Sigmoid colon (tissue), 6 donors: ENCODE measurements at regions not wholly inside any gene's neighbourhood (a gene's known extent, or its start where the extent isn't known, plus 50 kb on each side); places are given as distances from the start of the nearest gene placed in this dataset.

Experiments
- DNase-seq: peaks from one replicate; pipeline ENCODE4 v3.0.0-alpha.2; 2019
- H3K27ac ChIP-seq, 4 donors: fragments of 200-600 bp; sonication (generic); one replicate each; pipeline ENCODE4 v1.5.1; 2016 to 2019; ENCODE audit warnings: mild to moderate bottlenecking in 1 of 4
- H3K27me3 ChIP-seq, 3 donors: fragments of 200-600 bp; sonication (generic); one replicate each; pipeline ENCODE4 v1.5.1; 2019; ENCODE audit warnings: mild to moderate bottlenecking in 1 of 3
- H3K36me3 ChIP-seq, 4 donors: fragments of 200-600 bp; sonication (generic); one replicate each; pipeline ENCODE4 v1.5.1; 2016 to 2019
- H3K4me1 ChIP-seq, 4 donors: fragments of 200-600 bp; sonication (generic); one replicate each; pipeline ENCODE4 v1.5.1; 2017 to 2019
- H3K4me3 ChIP-seq, 4 donors: fragments of 200-600 bp; sonication (generic); one replicate each; pipeline ENCODE4 v1.5.1; 2017 to 2019; ENCODE audit warnings: mild to moderate bottlenecking in 2 of 4, moderate library complexity in 1 of 4
- H3K9me3 ChIP-seq, 4 donors: fragments of 200-600 bp in 3 of 4; sonication (generic) in 3 of 4; one replicate each; pipeline versions ENCODE4 v1.5.1 to v1.6.1; 2013 to 2019
- CTCF ChIP-seq, 4 experiments: fragments of 450-650 bp in 3 of 4; fragments of 200-600 bp in 1 of 4; IDR thresholded peaks; one replicate each; pipeline ENCODE4 v1.5.1; 2016 to 2019; ENCODE audit warnings: antibody characterized with exemption in 4 of 4, mild to moderate bottlenecking in 3 of 4, moderate library complexity in 2 of 4
- EP300 ChIP-seq, 4 donors: sonication (generic); formaldehyde crosslinking; IDR thresholded peaks; one replicate each; pipeline ENCODE4 v1.6.1; 2017; ENCODE audit warnings: antibody characterized with exemption in 4 of 4
- POLR2A ChIP-seq, 2 donors: fragments of 450-650 bp; IDR thresholded peaks; one replicate each; pipeline ENCODE4 v1.6.1; 2016; ENCODE audit warnings: antibody characterized with exemption in 2 of 2, mild to moderate bottlenecking in 2 of 2, moderate library complexity in 2 of 2
- POLR2AphosphoS5 ChIP-seq, 4 donors: sonication (generic); formaldehyde crosslinking; IDR thresholded peaks; one replicate each; pipeline ENCODE4 v1.6.1; 2017; ENCODE audit warnings: antibody characterized with exemption in 4 of 4
- WGBS, 2 donors: extraction: QIAGEN DNeasy Blood & Tissue Kit; methylation state at CpG; one replicate each; pipeline ENCODE4 v1.1.7; 2013; 5-methylcytosine and 5-hydroxymethylcytosine counted together
- intact Hi-C: fragments of 100-400 bp; cut with DNase I; formaldehyde crosslinking; loops from one replicate; pipeline ENCODE4 v1.15.1; 2023
- donor health status: healthy with polysubstance abuse.
- donor health status: healthy.

GRCh38 chr6:144882425-144882824 lies 597.3 kb downstream of the UTRN start:
- intact Hi-C loops = no loop called here
- Histone ChIP-seq H3K36me3 (no peaks in the 10 kb centered on the region), H3K27ac (no peak overlapping the region), H3K27me3 (no peaks in the 10 kb centered on the region), H3K4me1 (peaks cover 0 to 13% (median 9%) of the 10 kb centered on the region in 4 donors), H3K4me3 (no peak overlapping the region), H3K9me3 (no peaks in the 10 kb centered on the region)
- TF ChIP-seq EP300 (IDR thresholded peaks at IDR 0.05) = no peak
- TF ChIP-seq POLR2A (IDR thresholded peaks at IDR 0.05) = no peak
- TF ChIP-seq POLR2AphosphoS5 (IDR thresholded peaks at IDR 0.05) = no peak
- no peak for TF ChIP-seq CTCF (IDR thresholded peaks at IDR 0.05)
- no peak for DNase-seq
- 78 to 94% methylated on average over 4 of the region's 4 CpGs for WGBS, 2 donors

GRCh38 chr6:144883915-144884314 lies 598.8 kb downstream of the UTRN start:
- no peak for TF ChIP-seq POLR2AphosphoS5 (IDR thresholded peaks at IDR 0.05)
- TF ChIP-seq EP300 (IDR thresholded peaks at IDR 0.05) = no peak
- TF ChIP-seq POLR2A (IDR thresholded peaks at IDR 0.05) = no peak
- no peak for TF ChIP-seq CTCF (IDR thresholded peaks at IDR 0.05)
- Histone ChIP-seq H3K4me1 (peaks cover 0 to 6% (median 3%) of the 10 kb centered on the region in 4 donors), H3K4me3 (no peak overlapping the region), H3K36me3 (no peaks in the 10 kb centered on the region), H3K9me3 (no peaks in the 10 kb centered on the region), H3K27me3 (no peaks in the 10 kb centered on the region), H3K27ac (no peak overlapping the region)
- no peak for DNase-seq
- 86 to 90% methylated on average over 2 of the region's 2 CpGs for WGBS, 2 donors
- intact Hi-C loops = no loop called here

GRCh38 chr6:144885817-144886216 lies 600.7 kb downstream of the UTRN start:
- WGBS, 2 donors = 76 to 81% methylated on average over 3 of the region's 3 CpGs
- TF ChIP-seq EP300 (IDR thresholded peaks at IDR 0.05) (no peak), POLR2A (IDR thresholded peaks at IDR 0.05) (no peak)
- H3K36me3 ChIP-seq = no peaks in the 10 kb centered on the region
- no peak for DNase-seq
- H3K27ac ChIP-seq = no peak overlapping the region
- no peaks in the 10 kb centered on the region for H3K27me3 ChIP-seq
- no peaks in the 10 kb centered on the region for H3K4me1 ChIP-seq
- no peak overlapping the region for H3K4me3 ChIP-seq
- H3K9me3 ChIP-seq = no peaks in the 10 kb centered on the region
- intact Hi-C loops = no loop called here

- Histone ChIP-seq H3K4me3 (no peak overlapping the region), H3K27me3 (no peaks in the 10 kb centered on the region), H3K4me1 (no peaks in the 10 kb centered on the region), H3K9me3 (no peaks in the 10 kb centered on the region), H3K27ac (no peak overlapping the region), H3K36me3 (no peaks in the 10 kb centered on the region)
- WGBS, 2 donors = 60 to 71% methylated on average over 1 of the region's 1 CpG
- intact Hi-C loops = no loop called here
- no peak for TF ChIP-seq POLR2AphosphoS5 (IDR thresholded peaks at IDR 0.05)
- no peak for DNase-seq
These were observed 601.5 kb downstream of the UTRN start for GRCh38 chr6:144886682-144887081.

GRCh38 chr6:144888621-144889020 lies 603.5 kb downstream of the UTRN start:
- Histone ChIP-seq H3K4me3 (no peak overlapping the region), H3K9me3 (no peaks in the 10 kb centered on the region), H3K27ac (no peak overlapping the region), H3K27me3 (no peaks in the 10 kb centered on the region), H3K36me3 (no peaks in the 10 kb centered on the region), H3K4me1 (no peaks in the 10 kb centered on the region)
- intact Hi-C loops = no loop called here
- no peak for TF ChIP-seq EP300 (IDR thresholded peaks at IDR 0.05)
- TF ChIP-seq POLR2AphosphoS5 (IDR thresholded peaks at IDR 0.05) = no peak
- no peak for TF ChIP-seq POLR2A (IDR thresholded peaks at IDR 0.05)
- no peak for TF ChIP-seq CTCF (IDR thresholded peaks at IDR 0.05)
- 72 to 93% methylated on average over 1 of the region's 1 CpG for WGBS, 2 donors
- no peak for DNase-seq

- TF ChIP-seq POLR2A (IDR thresholded peaks at IDR 0.05) (no peak), POLR2AphosphoS5 (IDR thresholded peaks at IDR 0.05) (no peak), EP300 (IDR thresholded peaks at IDR 0.05) (no peak), CTCF (IDR thresholded peaks at IDR 0.05) (no peak)
- no peak overlapping the region for H3K27ac ChIP-seq
- H3K27me3 ChIP-seq = no peaks in the 10 kb centered on the region
- WGBS, 2 donors = 21 to 68% methylated on average over 2 of the region's 2 CpGs
- H3K4me3 ChIP-seq = no peak overlapping the region
- H3K4me1 ChIP-seq = no peaks in the 10 kb centered on the region
- no peaks in the 10 kb centered on the region for H3K9me3 ChIP-seq
- DNase-seq = no peak
- no peaks in the 10 kb centered on the region for H3K36me3 ChIP-seq
- intact Hi-C loops = no loop called here
These were observed 608.6 kb downstream of the UTRN start for GRCh38 chr6:144893680-144894151.
